ENCODE measurements at regions not wholly inside any gene's neighbourhood (a gene's known extent, or its start where the extent isn't known, plus 50 kb on each side); places are given as distances from the start of the nearest gene placed in this dataset.
"Not testable (repeated sequence)": the region's sequence is repeated elsewhere in the genome, so short reads cannot be mapped to it uniquely, and the experiment has no call there.

- DNase-seq (ENCODE audit: low spot score): no peak
Measured at GRCh38 chr7:149682038-149682437, 91.3 kb downstream of the ZNF467 start.

- DNase-seq (ENCODE audit: low spot score): no peak
Measured at GRCh38 chr7:149681274-149681673, 92.1 kb downstream of the ZNF467 start.

- DNase-seq (ENCODE audit: low spot score): no peak
Measured at GRCh38 chr7:149680331-149681025, 92.9 kb downstream of the ZNF467 start.

GRCh38 chr7:149674728-149675385, 98.5 kb downstream of the ZNF467 start:
- DNase-seq (ENCODE audit: low spot score): not testable (repeated sequence)

GRCh38 chr7:149673006-149673405, 100.4 kb downstream of the ZNF467 start:
- DNase-seq (ENCODE audit: low spot score): no peak

GRCh38 chr7:149670288-149670687, 103.1 kb downstream of the ZNF467 start:
- DNase-seq (ENCODE audit: low spot score): no peak

GRCh38 chr7:149669121-149669818, 104.1 kb downstream of the ZNF467 start:
- peak; percentile 4 for DNase-seq (ENCODE audit: low spot score)

- DNase-seq (ENCODE audit: low spot score): no peak
Measured at GRCh38 chr7:149666360-149666945, 106.9 kb downstream of the ZNF467 start.

GRCh38 chr7:149665618-149666017, 107.8 kb downstream of the ZNF467 start:
- DNase-seq (ENCODE audit: low spot score): not testable (repeated sequence)

GRCh38 chr7:149664666-149665065, 108.7 kb downstream of the ZNF467 start:
- peak; percentile 6 for DNase-seq (ENCODE audit: low spot score)

GRCh38 chr7:149664176-149664575, 109.2 kb downstream of the ZNF467 start:
- DNase-seq (ENCODE audit: low spot score): no peak

GRCh38 chr7:149662591-149663095, 110.7 kb downstream of the ZNF467 start:
- peak; percentile 63 for DNase-seq (ENCODE audit: low spot score)

GRCh38 chr7:149655784-149656183, 117.6 kb downstream of the ZNF467 start:
- DNase-seq (ENCODE audit: low spot score): no peak

GRCh38 chr7:149654588-149654987, 118.8 kb downstream of the ZNF467 start:
- DNase-seq (ENCODE audit: low spot score): no peak

- not testable (repeated sequence) for DNase-seq (ENCODE audit: low spot score)
Measured at GRCh38 chr7:149650190-149650589, 123.2 kb downstream of the ZNF467 start.

- DNase-seq (ENCODE audit: low spot score): no peak
Measured at GRCh38 chr7:149644754-149645153, 128.6 kb downstream of the ZNF467 start.

- DNase-seq (ENCODE audit: low spot score): no peak
Measured at GRCh38 chr7:149642589-149642988, 130.8 kb downstream of the ZNF467 start.

- DNase-seq (ENCODE audit: low spot score): no peak
Measured at GRCh38 chr7:149638566-149639320, 134.6 kb downstream of the ZNF467 start.

GRCh38 chr7:149637911-149638565, 135.3 kb downstream of the ZNF467 start:
- DNase-seq (ENCODE audit: low spot score): no peak

- DNase-seq (ENCODE audit: low spot score): peak; percentile 41
Measured at GRCh38 chr7:149635561-149636329, 137.6 kb downstream of the ZNF467 start.

Measured in activated CD4-positive, alpha-beta T cell treated with anti-CD3 and anti-CD28 coated beads, Interleukin-2, Interleukin-4, amounts not matched to agents 100 ng/mL and 50 ng/mL, durations not matched to agents 16 hours and 8 hours (primary cell).